WTC11 (cell line): ENCODE measurements at regions not wholly inside any gene's neighbourhood (a gene's known extent, or its start where the extent isn't known, plus 50 kb on each side); places are given as distances from the start of the nearest gene placed in this dataset.

Experiments used
- ATAC-seq: fragments of 200-7000 bp; cut with Tn5 transposase; 2 replicates; pipeline ENCODE4 v1.10.0; 2021; ENCODE audit warnings: mild to moderate bottlenecking, moderate library complexity
- CTCF ChIA-PET: fragments of 300-600 bp; sonication (Branson Sonifier 250); formaldehyde crosslinking; loops from one replicate; lab custom pipeline; 2021; ENCODE audit warnings: antibody characterized with exemption; lab: Charles Lee
- POLR2A ChIA-PET: fragments of 350-600 bp; sonication (Branson Sonifier 250); formaldehyde crosslinking; loops from one replicate; lab custom pipeline; 2021; ENCODE audit warnings: antibody characterized with exemption; lab: Charles Lee
- DNase-seq: peaks from one replicate; pipeline ENCODE4 v3.0.0; 2021; ENCODE audit warnings: low spot score
- H3K27ac Mint-ChIP-seq: 2 replicates; pipeline ENCODE4 v1.8.0; 2021; ENCODE audit warnings: mixed read lengths
- H3K27me3 Mint-ChIP-seq: 2 replicates; pipeline ENCODE4 v1.8.0; 2021; ENCODE audit warnings: low read depth, mild to moderate bottlenecking, moderate library complexity, mixed read lengths
- H3K36me3 Mint-ChIP-seq: 2 replicates; pipeline ENCODE4 v1.8.0; 2021; ENCODE audit warnings: mixed read lengths
- H3K4me1 Mint-ChIP-seq: 2 replicates; pipeline ENCODE4 v1.8.0; 2022; ENCODE audit warnings: mixed read lengths
- H3K4me3 Mint-ChIP-seq: 2 replicates; pipeline ENCODE4 v1.8.0; 2021; ENCODE audit warnings: mild to moderate bottlenecking, moderate library complexity, mixed read lengths
- H3K9me3 Mint-ChIP-seq: 2 replicates; pipeline ENCODE4 v1.8.0; 2021; ENCODE audit warnings: mixed read lengths
- CBFB ChIP-seq: sonication (generic); formaldehyde crosslinking; IDR thresholded peaks from 2 replicates; pipeline ENCODE4 v1.8.1; 2022; ENCODE audit warnings: mild to moderate bottlenecking, low read depth, missing genetic modification reagents
- MXD4 ChIP-seq: fragments of 250-450 bp; sonication (Bioruptor Pico); IDR thresholded peaks from 2 replicates; pipeline ENCODE4 v1.8.0; 2021; ENCODE audit warnings: mild to moderate bottlenecking, moderate library complexity, borderline replicate concordance
- NR1H2 ChIP-seq: sonication (generic); formaldehyde crosslinking; IDR thresholded peaks from 2 replicates; pipeline ENCODE4 v1.9.0; 2021; ENCODE audit warnings: mild to moderate bottlenecking, moderate library complexity, missing genetic modification reagents
- SOX15 ChIP-seq: fragments of 250-450 bp; sonication (Bioruptor Pico); IDR thresholded peaks from 2 replicates; pipeline ENCODE4 v1.9.0; 2021; ENCODE audit warnings: mild to moderate bottlenecking
- ZNF219 ChIP-seq: sonication (generic); formaldehyde crosslinking; IDR thresholded peaks from 2 replicates; pipeline ENCODE4 v1.8.0; 2023; ENCODE audit warnings: missing genetic modification reagents, mild to moderate bottlenecking, borderline replicate concordance
- ZNF263 ChIP-seq: sonication (generic); formaldehyde crosslinking; IDR thresholded peaks from 2 replicates; pipeline ENCODE4 v1.8.1; 2022; ENCODE audit warnings: low read depth, mild to moderate bottlenecking, moderate library complexity, missing genetic modification reagents
- ZNF317 ChIP-seq: sonication (generic); formaldehyde crosslinking; IDR thresholded peaks from 2 replicates; pipeline ENCODE4 v1.8.1; 2023; ENCODE audit warnings: low read depth, mild to moderate bottlenecking, moderate library complexity, missing genetic modification reagents, borderline replicate concordance
- TF ChIP-seq, protein P1 (sequence below): fragments of 250-450 bp; sonication (Bioruptor Pico); conservative IDR thresholded peaks from 2 replicates; pipeline ENCODE4 v1.9.0; 2021; ENCODE audit warnings: mild to moderate bottlenecking
- TF ChIP-seq, protein P2 (sequence below): fragments of 250-450 bp; sonication (Bioruptor Pico); IDR thresholded peaks from 2 replicates; pipeline ENCODE4 v1.9.0; 2021; ENCODE audit warnings: mild to moderate bottlenecking
- TF ChIP-seq, protein P3 (sequence below): sonication (generic); formaldehyde crosslinking; IDR thresholded peaks from 2 replicates; pipeline ENCODE4 v1.8.0; 2023; ENCODE audit warnings: missing genetic modification reagents, mild to moderate bottlenecking, borderline replicate concordance
- TF ChIP-seq, protein P4 (sequence below): sonication (generic); formaldehyde crosslinking; IDR thresholded peaks from 2 replicates; pipeline ENCODE4 v1.8.0; 2023; ENCODE audit warnings: missing genetic modification reagents
- TF ChIP-seq, protein P5 (sequence below): fragments of 250-450 bp; sonication (Bioruptor Pico); IDR thresholded peaks from 2 replicates; pipeline ENCODE4 v1.8.0; 2021; ENCODE audit warnings: mild to moderate bottlenecking
- TF ChIP-seq, protein P6 (sequence below): sonication (generic); formaldehyde crosslinking; IDR thresholded peaks from 2 replicates; pipeline ENCODE4 v1.8.1; 2023; ENCODE audit warnings: mild to moderate bottlenecking, missing genetic modification reagents
- TF ChIP-seq, protein P7 (sequence below): fragments of 250-450 bp; sonication (Bioruptor Pico); IDR thresholded peaks from 2 replicates; pipeline ENCODE4 v1.9.0; 2021; ENCODE audit warnings: moderate library complexity, mild to moderate bottlenecking, inconsistent platforms, borderline replicate concordance

DNA sequence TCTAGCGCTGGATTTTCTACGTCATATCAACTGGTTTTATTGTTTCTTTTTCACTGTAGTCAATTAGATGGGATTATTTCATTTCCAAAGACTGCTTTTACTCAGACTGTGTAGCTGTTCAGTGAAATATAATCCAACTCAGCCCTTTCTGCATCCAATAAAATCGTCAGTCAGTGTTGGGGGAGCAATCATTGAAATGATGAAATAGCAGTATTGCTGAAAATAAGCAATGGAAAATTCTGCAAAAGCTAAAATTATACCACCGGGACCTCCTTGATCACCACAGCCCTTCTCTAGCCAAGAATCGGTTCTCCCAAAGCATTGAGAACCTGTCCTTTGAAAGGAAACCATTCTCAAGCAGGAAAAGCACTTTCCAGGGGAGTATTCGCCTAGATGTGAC is 243.1 kb upstream of the TENM3 start:
- TF ChIP-seq NR1H2, result no peak
- TF ChIP-seq, protein P1, sequence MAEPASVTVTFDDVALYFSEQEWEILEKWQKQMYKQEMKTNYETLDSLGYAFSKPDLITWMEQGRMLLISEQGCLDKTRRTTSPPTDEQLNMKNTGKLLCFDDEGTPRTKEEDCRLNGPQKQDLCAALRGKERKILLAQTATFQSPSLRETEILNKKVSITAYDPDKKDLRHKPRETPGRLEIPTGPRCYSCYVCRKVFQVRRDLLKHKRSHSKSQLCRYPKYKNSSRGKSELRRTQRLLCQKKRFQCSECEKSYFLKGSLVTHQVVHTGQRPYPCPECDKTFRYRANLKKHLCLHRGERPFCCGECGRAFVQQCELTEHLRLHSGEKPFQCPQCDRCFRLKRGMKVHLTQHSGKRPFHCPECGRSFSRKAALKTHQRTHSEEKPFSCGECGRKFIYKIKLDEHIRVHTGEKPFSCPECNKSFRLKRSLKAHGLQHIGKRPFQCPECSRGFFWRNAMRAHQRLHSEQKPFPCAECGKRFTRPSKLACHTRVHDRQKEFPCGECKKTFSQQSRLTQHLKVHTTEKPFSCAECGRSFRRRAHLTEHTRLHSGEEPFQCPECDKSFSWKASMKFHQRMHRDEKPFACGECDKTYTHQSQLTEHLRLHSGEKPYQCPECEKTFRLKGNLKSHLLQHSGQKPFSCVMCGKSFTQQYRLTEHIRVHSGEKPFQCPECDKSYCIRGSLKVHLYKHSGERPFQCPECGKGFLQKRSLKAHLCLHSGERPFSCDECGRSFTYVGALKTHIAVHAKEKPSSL (CRISPR knock-in tag), result no peak
- TF ChIP-seq SOX15 (CRISPR knock-in tag), result no peak
- TF ChIP-seq, protein P2, sequence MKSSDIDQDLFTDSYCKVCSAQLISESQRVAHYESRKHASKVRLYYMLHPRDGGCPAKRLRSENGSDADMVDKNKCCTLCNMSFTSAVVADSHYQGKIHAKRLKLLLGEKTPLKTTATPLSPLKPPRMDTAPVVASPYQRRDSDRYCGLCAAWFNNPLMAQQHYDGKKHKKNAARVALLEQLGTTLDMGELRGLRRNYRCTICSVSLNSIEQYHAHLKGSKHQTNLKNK, result no peak
- TF ChIP-seq, protein P3, sequence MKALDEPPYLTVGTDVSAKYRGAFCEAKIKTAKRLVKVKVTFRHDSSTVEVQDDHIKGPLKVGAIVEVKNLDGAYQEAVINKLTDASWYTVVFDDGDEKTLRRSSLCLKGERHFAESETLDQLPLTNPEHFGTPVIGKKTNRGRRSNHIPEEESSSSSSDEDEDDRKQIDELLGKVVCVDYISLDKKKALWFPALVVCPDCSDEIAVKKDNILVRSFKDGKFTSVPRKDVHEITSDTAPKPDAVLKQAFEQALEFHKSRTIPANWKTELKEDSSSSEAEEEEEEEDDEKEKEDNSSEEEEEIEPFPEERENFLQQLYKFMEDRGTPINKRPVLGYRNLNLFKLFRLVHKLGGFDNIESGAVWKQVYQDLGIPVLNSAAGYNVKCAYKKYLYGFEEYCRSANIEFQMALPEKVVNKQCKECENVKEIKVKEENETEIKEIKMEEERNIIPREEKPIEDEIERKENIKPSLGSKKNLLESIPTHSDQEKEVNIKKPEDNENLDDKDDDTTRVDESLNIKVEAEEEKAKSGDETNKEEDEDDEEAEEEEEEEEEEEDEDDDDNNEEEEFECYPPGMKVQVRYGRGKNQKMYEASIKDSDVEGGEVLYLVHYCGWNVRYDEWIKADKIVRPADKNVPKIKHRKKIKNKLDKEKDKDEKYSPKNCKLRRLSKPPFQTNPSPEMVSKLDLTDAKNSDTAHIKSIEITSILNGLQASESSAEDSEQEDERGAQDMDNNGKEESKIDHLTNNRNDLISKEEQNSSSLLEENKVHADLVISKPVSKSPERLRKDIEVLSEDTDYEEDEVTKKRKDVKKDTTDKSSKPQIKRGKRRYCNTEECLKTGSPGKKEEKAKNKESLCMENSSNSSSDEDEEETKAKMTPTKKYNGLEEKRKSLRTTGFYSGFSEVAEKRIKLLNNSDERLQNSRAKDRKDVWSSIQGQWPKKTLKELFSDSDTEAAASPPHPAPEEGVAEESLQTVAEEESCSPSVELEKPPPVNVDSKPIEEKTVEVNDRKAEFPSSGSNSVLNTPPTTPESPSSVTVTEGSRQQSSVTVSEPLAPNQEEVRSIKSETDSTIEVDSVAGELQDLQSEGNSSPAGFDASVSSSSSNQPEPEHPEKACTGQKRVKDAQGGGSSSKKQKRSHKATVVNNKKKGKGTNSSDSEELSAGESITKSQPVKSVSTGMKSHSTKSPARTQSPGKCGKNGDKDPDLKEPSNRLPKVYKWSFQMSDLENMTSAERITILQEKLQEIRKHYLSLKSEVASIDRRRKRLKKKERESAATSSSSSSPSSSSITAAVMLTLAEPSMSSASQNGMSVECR, result no peak
- no peak for TF ChIP-seq ZNF263 (CRISPR knock-in tag)

DNA sequence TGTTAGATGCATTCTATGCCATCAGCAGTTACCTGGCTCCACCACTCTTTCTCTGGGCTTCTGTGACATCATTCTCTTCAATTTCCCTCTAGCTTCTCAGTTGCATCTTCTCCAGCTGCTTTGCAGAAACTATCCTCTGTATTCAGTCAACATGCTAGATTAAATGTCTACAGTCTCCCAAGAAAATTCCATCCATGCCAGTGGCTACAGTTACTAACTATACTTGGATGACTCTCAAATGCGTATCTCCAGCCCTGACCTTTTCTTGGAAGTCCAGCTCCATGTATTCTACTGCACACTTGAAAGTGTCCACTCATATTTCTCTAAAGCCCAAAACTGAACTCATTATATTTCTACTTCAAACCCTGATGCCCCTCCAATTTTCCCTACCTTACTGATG is 232.3 kb upstream of the TENM3 start:
- CTCF ChIA-PET, result no interaction called here
- 0 out of 2 replicates have a peak, but pooled peaks cover 2% of the 10 kb centered on the region for H3K4me1 Mint-ChIP-seq
- no peaks in the 10 kb centered on the region for H3K36me3 Mint-ChIP-seq
- POLR2A ChIA-PET, result no interaction called here
- no peak for DNase-seq
- H3K9me3 Mint-ChIP-seq, result peaks cover 15% of the 10 kb centered on the region
- TF ChIP-seq, protein P4, sequence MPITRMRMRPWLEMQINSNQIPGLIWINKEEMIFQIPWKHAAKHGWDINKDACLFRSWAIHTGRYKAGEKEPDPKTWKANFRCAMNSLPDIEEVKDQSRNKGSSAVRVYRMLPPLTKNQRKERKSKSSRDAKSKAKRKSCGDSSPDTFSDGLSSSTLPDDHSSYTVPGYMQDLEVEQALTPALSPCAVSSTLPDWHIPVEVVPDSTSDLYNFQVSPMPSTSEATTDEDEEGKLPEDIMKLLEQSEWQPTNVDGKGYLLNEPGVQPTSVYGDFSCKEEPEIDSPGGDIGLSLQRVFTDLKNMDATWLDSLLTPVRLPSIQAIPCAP (CRISPR knock-in tag), result no peak
- TF ChIP-seq, protein P5, sequence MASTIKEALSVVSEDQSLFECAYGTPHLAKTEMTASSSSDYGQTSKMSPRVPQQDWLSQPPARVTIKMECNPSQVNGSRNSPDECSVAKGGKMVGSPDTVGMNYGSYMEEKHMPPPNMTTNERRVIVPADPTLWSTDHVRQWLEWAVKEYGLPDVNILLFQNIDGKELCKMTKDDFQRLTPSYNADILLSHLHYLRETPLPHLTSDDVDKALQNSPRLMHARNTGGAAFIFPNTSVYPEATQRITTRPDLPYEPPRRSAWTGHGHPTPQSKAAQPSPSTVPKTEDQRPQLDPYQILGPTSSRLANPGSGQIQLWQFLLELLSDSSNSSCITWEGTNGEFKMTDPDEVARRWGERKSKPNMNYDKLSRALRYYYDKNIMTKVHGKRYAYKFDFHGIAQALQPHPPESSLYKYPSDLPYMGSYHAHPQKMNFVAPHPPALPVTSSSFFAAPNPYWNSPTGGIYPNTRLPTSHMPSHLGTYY (CRISPR knock-in tag), result no peak
- TF ChIP-seq MXD4 (CRISPR knock-in tag) (no peak), ZNF317 (CRISPR knock-in tag) (no peak), ZNF219 (CRISPR knock-in tag) (no peak), CBFB (CRISPR knock-in tag) (no peak)
- TF ChIP-seq, protein P6, sequence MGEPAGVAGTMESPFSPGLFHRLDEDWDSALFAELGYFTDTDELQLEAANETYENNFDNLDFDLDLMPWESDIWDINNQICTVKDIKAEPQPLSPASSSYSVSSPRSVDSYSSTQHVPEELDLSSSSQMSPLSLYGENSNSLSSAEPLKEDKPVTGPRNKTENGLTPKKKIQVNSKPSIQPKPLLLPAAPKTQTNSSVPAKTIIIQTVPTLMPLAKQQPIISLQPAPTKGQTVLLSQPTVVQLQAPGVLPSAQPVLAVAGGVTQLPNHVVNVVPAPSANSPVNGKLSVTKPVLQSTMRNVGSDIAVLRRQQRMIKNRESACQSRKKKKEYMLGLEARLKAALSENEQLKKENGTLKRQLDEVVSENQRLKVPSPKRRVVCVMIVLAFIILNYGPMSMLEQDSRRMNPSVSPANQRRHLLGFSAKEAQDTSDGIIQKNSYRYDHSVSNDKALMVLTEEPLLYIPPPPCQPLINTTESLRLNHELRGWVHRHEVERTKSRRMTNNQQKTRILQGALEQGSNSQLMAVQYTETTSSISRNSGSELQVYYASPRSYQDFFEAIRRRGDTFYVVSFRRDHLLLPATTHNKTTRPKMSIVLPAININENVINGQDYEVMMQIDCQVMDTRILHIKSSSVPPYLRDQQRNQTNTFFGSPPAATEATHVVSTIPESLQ (CRISPR knock-in tag), result no peak
- TF ChIP-seq, protein P7, sequence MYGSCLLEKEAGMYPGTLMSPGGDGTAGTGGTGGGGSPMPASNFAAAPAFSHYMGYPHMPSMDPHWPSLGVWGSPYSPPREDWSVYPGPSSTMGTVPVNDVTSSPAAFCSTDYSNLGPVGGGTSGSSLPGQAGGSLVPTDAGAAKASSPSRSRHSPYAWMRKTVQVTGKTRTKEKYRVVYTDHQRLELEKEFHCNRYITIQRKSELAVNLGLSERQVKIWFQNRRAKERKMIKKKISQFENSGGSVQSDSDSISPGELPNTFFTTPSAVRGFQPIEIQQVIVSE (CRISPR knock-in tag), result no peak
- TF ChIP-seq, protein P3, result no peak
- H3K27me3 Mint-ChIP-seq, result no peaks in the 10 kb centered on the region
- no peak overlapping the region for H3K4me3 Mint-ChIP-seq
- no peak for ATAC-seq
- no peak overlapping the region for H3K27ac Mint-ChIP-seq

More for the DNA sequence above, 243.1 kb upstream of the TENM3 start:
- Mint-ChIP-seq H3K27ac (no peak overlapping the region), H3K27me3 (no peaks in the 10 kb centered on the region), H3K4me1 (peaks cover 21% of the 10 kb centered on the region), H3K9me3 (no peaks in the 10 kb centered on the region), H3K4me3 (no peak overlapping the region), H3K36me3 (no peaks in the 10 kb centered on the region)
- ChIA-PET CTCF (no interaction called here), POLR2A (no interaction called here)
- DNase-seq, result no peak
- ATAC-seq, result no peak
